NCI-H2171 (cell line): ENCODE measurements at regions not wholly inside any gene's neighbourhood (a gene's known extent, or its start where the extent isn't known, plus 50 kb on each side); places are given as distances from the start of the nearest gene placed in this dataset.
"Not testable (repeated sequence)": the region's sequence is repeated elsewhere in the genome, so short reads cannot be mapped to it uniquely, and the experiment has no call there.

Experiments used
- DNase-seq: peaks from one replicate; lab custom pipeline; 2025; lab: John Stamatoyannopoulos, UW

GRCh38 chr18:34280000-34280399 lies 55.3 kb upstream of the NOL4 start:
- DNase-seq = no peak

- DNase-seq = no peak
Observed at GRCh38 chr18:34280653-34281052, 55.9 kb upstream of the NOL4 start.

GRCh38 chr18:34281290-34281689 lies 56.6 kb upstream of the NOL4 start:
- DNase-seq = no peak

GRCh38 chr18:34281722-34282121 lies 57.0 kb upstream of the NOL4 start:
- DNase-seq = no peak

GRCh38 chr18:34283506-34283905 lies 58.8 kb upstream of the NOL4 start:
- no peak for DNase-seq

- DNase-seq = no peak
Observed at GRCh38 chr18:34287825-34288224, 63.1 kb upstream of the NOL4 start.

GRCh38 chr18:34292594-34292993 lies 67.9 kb upstream of the NOL4 start:
- no peak for DNase-seq

GRCh38 chr18:34297287-34297686 lies 72.6 kb upstream of the NOL4 start:
- no peak for DNase-seq

- DNase-seq = no peak
Observed at GRCh38 chr18:34299828-34300227, 75.1 kb upstream of the NOL4 start.

GRCh38 chr18:34311468-34311867 lies 86.8 kb upstream of the NOL4 start:
- no peak for DNase-seq

- DNase-seq = no peak
Observed at GRCh38 chr18:34314847-34315246, 90.1 kb upstream of the NOL4 start.

- no peak for DNase-seq
Observed at GRCh38 chr18:34315591-34316352, 91.1 kb upstream of the NOL4 start.

- no peak for DNase-seq
Observed at GRCh38 chr18:34320267-34320666, 95.6 kb upstream of the NOL4 start.

GRCh38 chr18:34321066-34321465 lies 96.4 kb upstream of the NOL4 start:
- DNase-seq = no peak

GRCh38 chr18:34322365-34323289 lies 97.9 kb upstream of the NOL4 start:
- DNase-seq = no peak

- DNase-seq = no peak
Observed at GRCh38 chr18:34329840-34330239, 105.1 kb upstream of the NOL4 start.

- peak; percentile 60 for DNase-seq
Observed at GRCh38 chr18:34330308-34330707, 105.6 kb upstream of the NOL4 start.

GRCh38 chr18:34330907-34331306 lies 106.2 kb upstream of the NOL4 start:
- DNase-seq = peak; percentile 5

GRCh38 chr18:34331343-34331742 lies 106.6 kb upstream of the NOL4 start:
- DNase-seq = not testable (repeated sequence)

GRCh38 chr18:34339155-34339554 lies 114.4 kb upstream of the NOL4 start:
- peak; percentile 10 for DNase-seq

- no peak for DNase-seq
Observed at GRCh38 chr18:34342960-34343359, 118.2 kb upstream of the NOL4 start.

- DNase-seq = no peak
Observed at GRCh38 chr18:34345738-34346137, 121.0 kb upstream of the NOL4 start.

- DNase-seq = no peak
Observed at GRCh38 chr18:34350778-34351177, 126.1 kb upstream of the NOL4 start.
